ENCODE measurements at regions not wholly inside any gene's neighbourhood (a gene's known extent, or its start where the extent isn't known, plus 50 kb on each side); places are given as distances from the start of the nearest gene placed in this dataset.

DNA sequence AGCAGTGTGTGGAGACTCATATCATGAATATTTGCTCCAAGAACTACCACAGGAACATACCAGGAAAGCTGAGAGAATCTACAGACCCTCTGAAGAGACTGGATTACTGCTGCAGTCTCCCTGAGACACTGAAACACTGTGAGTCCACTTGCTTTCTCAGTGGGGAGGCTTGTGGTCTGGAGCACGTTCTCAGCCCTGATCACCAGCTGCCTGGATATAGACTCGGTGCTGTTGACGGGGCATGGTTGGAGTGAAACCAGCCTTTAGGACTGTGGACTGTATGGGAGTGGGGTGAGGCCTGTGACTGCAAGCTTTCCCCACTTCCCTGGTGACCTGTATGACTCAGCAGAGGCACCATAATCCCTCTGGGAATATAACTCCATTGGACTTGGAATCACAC lies 525.8 kb upstream of the FBXO33 start:
- Histone ChIP-seq H3K36me3 (ENCODE audit: control insufficient read depth in 4 of 4, insufficient read depth in 3 of 4, low read depth in 1 of 4, low read length in 3 of 4) (no peaks in the 10 kb centered on the region), H3K9ac (ENCODE audit: low read depth in 1 of 2, low read length in 2 of 2) (no peak overlapping the region), H3K4me3 (ENCODE audit: low read depth in 1 of 3, low read length in 3 of 3) (no peak overlapping the region), H3K27ac (ENCODE audit: low read depth in 1 of 2, low read length in 2 of 2) (no peak overlapping the region), H3K9me3 (ENCODE audit: control insufficient read depth in 4 of 4, low read length in 3 of 4) (peaks cover 0 to 4% (median 0%) of the 10 kb centered on the region in 4 donors), H3K27me3 (ENCODE audit: control insufficient read depth in 4 of 4, insufficient read depth in 4 of 4, low read length in 3 of 4) (no peaks in the 10 kb centered on the region), H3K4me1 (ENCODE audit: control insufficient read depth in 4 of 4, insufficient read depth in 4 of 4, low read length in 3 of 4) (no peaks in the 10 kb centered on the region)
- DNase-seq (ENCODE audit: low spot score): no peak
- WGBS: 86% methylated on average over 3 of the region's 3 CpGs
- TF ChIP-seq TAF1 (conservative IDR thresholded peaks at IDR 0.05): no peak
- TF ChIP-seq GABPA (IDR thresholded peaks at IDR 0.05 in 1 of 2, conservative IDR thresholded peaks at IDR 0.05 in 1 of 2): no peak
- TF ChIP-seq EGR1 (IDR thresholded peaks at IDR 0.05; ENCODE audit: low read depth in 2 of 2): no peak
- TF ChIP-seq FOXA2 (IDR thresholded peaks at IDR 0.05): no peak

DNA sequence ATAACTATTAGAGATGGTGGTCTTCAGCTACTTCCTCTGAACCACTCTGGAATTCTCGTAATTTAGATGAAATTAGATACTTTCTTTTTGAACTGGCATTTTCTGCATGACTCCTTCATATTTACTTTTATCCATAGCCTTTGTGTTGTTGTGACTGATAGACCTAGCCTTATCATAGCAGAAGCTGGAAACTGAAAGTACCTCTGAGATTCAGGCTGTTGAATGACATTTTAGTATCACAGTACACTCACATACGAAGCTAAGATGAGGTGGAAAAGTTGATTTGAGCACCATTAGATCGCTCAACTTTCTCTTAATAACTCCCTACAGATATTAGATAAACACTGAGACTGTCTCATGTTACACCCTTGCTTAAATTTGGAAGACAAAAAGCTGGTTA lies 525.1 kb upstream of the FBXO33 start:
- no peak overlapping the region for H3K9ac ChIP-seq (ENCODE audit: low read depth in 1 of 2, low read length in 2 of 2)
- 77% methylated on average over 3 of the region's 3 CpGs for WGBS
- no peak for DNase-seq (ENCODE audit: low spot score)
- no peak for TF ChIP-seq RAD21 (IDR thresholded peaks at IDR 0.05)
- TF ChIP-seq, protein P1, sequence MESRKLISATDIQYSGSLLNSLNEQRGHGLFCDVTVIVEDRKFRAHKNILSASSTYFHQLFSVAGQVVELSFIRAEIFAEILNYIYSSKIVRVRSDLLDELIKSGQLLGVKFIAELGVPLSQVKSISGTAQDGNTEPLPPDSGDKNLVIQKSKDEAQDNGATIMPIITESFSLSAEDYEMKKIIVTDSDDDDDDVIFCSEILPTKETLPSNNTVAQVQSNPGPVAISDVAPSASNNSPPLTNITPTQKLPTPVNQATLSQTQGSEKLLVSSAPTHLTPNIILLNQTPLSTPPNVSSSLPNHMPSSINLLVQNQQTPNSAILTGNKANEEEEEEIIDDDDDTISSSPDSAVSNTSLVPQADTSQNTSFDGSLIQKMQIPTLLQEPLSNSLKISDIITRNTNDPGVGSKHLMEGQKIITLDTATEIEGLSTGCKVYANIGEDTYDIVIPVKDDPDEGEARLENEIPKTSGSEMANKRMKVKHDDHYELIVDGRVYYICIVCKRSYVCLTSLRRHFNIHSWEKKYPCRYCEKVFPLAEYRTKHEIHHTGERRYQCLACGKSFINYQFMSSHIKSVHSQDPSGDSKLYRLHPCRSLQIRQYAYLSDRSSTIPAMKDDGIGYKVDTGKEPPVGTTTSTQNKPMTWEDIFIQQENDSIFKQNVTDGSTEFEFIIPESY (IDR thresholded peaks at IDR 0.05): no peak
- no peak for TF ChIP-seq GABPA (IDR thresholded peaks at IDR 0.05 in 1 of 2, conservative IDR thresholded peaks at IDR 0.05 in 1 of 2)
- TF ChIP-seq TAF1 (conservative IDR thresholded peaks at IDR 0.05): no peak
- TF ChIP-seq, protein P2, sequence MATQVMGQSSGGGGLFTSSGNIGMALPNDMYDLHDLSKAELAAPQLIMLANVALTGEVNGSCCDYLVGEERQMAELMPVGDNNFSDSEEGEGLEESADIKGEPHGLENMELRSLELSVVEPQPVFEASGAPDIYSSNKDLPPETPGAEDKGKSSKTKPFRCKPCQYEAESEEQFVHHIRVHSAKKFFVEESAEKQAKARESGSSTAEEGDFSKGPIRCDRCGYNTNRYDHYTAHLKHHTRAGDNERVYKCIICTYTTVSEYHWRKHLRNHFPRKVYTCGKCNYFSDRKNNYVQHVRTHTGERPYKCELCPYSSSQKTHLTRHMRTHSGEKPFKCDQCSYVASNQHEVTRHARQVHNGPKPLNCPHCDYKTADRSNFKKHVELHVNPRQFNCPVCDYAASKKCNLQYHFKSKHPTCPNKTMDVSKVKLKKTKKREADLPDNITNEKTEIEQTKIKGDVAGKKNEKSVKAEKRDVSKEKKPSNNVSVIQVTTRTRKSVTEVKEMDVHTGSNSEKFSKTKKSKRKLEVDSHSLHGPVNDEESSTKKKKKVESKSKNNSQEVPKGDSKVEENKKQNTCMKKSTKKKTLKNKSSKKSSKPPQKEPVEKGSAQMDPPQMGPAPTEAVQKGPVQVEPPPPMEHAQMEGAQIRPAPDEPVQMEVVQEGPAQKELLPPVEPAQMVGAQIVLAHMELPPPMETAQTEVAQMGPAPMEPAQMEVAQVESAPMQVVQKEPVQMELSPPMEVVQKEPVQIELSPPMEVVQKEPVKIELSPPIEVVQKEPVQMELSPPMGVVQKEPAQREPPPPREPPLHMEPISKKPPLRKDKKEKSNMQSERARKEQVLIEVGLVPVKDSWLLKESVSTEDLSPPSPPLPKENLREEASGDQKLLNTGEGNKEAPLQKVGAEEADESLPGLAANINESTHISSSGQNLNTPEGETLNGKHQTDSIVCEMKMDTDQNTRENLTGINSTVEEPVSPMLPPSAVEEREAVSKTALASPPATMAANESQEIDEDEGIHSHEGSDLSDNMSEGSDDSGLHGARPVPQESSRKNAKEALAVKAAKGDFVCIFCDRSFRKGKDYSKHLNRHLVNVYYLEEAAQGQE (IDR thresholded peaks at IDR 0.05): no peak
- no peak for TF ChIP-seq JUND (IDR thresholded peaks at IDR 0.05)
- no peak for TF ChIP-seq HNF4G (IDR thresholded peaks at IDR 0.05)
- TF ChIP-seq EGR1 (IDR thresholded peaks at IDR 0.05; ENCODE audit: low read depth in 2 of 2): no peak
- no peak for TF ChIP-seq YY1 (IDR thresholded peaks at IDR 0.05)
- no peak for TF ChIP-seq FOXA2 (IDR thresholded peaks at IDR 0.05)
- no peaks in the 10 kb centered on the region for H3K36me3 ChIP-seq (ENCODE audit: control insufficient read depth in 4 of 4, insufficient read depth in 3 of 4, low read depth in 1 of 4, low read length in 3 of 4)
- no peak overlapping the region for H3K27ac ChIP-seq (ENCODE audit: low read depth in 1 of 2, low read length in 2 of 2)
- peaks cover 0 to 4% (median 1%) of the 10 kb centered on the region in 4 donors for H3K9me3 ChIP-seq (ENCODE audit: control insufficient read depth in 4 of 4, low read length in 3 of 4)
- H3K4me3 ChIP-seq (ENCODE audit: low read depth in 1 of 3, low read length in 3 of 3): no peak overlapping the region
- H3K4me1 ChIP-seq (ENCODE audit: control insufficient read depth in 4 of 4, insufficient read depth in 4 of 4, low read length in 3 of 4): no peaks in the 10 kb centered on the region
- H3K27me3 ChIP-seq (ENCODE audit: control insufficient read depth in 4 of 4, insufficient read depth in 4 of 4, low read length in 3 of 4): no peaks in the 10 kb centered on the region

DNA sequence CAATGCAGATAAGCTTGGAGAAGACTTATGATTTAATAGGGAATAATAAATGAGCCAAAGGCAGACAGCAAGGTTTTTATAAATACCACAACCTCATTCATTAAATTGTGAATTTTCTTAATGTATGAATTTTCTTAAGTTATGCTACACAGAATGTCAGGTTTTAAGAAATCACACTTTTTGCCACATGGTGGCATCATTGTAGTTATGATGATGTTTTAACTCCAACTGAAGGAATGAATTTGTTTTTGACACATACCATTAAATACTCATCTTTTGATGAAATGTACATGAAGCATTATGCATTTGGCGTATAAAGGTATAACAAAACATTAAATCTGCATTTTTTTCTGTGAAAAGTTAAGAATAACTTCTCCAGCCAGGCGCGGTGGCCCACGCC lies 524.1 kb upstream of the FBXO33 start:
- Histone ChIP-seq H3K9me3 (ENCODE audit: control insufficient read depth in 4 of 4, low read length in 3 of 4) (peaks cover 0 to 4% (median 1%) of the 10 kb centered on the region in 4 donors), H3K27me3 (ENCODE audit: control insufficient read depth in 4 of 4, insufficient read depth in 4 of 4, low read length in 3 of 4) (no peaks in the 10 kb centered on the region), H3K9ac (ENCODE audit: low read depth in 1 of 2, low read length in 2 of 2) (no peak overlapping the region), H3K4me1 (ENCODE audit: control insufficient read depth in 4 of 4, insufficient read depth in 4 of 4, low read length in 3 of 4) (no peaks in the 10 kb centered on the region), H3K4me3 (ENCODE audit: low read depth in 1 of 3, low read length in 3 of 3) (no peak overlapping the region), H3K36me3 (ENCODE audit: control insufficient read depth in 4 of 4, insufficient read depth in 3 of 4, low read depth in 1 of 4, low read length in 3 of 4) (no peaks in the 10 kb centered on the region), H3K27ac (ENCODE audit: low read depth in 1 of 2, low read length in 2 of 2) (no peak overlapping the region)
- TF ChIP-seq SP1 (IDR thresholded peaks at IDR 0.05) (no peak), FOXA2 (IDR thresholded peaks at IDR 0.05) (no peak), YY1 (IDR thresholded peaks at IDR 0.05) (no peak), RXRA (IDR thresholded peaks at IDR 0.05) (no peak), NR2F2 (IDR thresholded peaks at IDR 0.05) (no peak), EGR1 (IDR thresholded peaks at IDR 0.05; ENCODE audit: low read depth in 2 of 2) (no peak), FOXA1 (IDR thresholded peaks at IDR 0.05) (no peak), TAF1 (conservative IDR thresholded peaks at IDR 0.05) (no peak)
- TF ChIP-seq, protein P3, sequence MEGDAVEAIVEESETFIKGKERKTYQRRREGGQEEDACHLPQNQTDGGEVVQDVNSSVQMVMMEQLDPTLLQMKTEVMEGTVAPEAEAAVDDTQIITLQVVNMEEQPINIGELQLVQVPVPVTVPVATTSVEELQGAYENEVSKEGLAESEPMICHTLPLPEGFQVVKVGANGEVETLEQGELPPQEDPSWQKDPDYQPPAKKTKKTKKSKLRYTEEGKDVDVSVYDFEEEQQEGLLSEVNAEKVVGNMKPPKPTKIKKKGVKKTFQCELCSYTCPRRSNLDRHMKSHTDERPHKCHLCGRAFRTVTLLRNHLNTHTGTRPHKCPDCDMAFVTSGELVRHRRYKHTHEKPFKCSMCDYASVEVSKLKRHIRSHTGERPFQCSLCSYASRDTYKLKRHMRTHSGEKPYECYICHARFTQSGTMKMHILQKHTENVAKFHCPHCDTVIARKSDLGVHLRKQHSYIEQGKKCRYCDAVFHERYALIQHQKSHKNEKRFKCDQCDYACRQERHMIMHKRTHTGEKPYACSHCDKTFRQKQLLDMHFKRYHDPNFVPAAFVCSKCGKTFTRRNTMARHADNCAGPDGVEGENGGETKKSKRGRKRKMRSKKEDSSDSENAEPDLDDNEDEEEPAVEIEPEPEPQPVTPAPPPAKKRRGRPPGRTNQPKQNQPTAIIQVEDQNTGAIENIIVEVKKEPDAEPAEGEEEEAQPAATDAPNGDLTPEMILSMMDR (IDR thresholded peaks at IDR 0.05; ENCODE audit: low read depth, low read length, missing input control): no peak
- TF ChIP-seq, protein P2 (IDR thresholded peaks at IDR 0.05): no peak
- TF ChIP-seq, protein P4, sequence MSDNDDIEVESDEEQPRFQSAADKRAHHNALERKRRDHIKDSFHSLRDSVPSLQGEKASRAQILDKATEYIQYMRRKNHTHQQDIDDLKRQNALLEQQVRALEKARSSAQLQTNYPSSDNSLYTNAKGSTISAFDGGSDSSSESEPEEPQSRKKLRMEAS (IDR thresholded peaks at IDR 0.05): no peak
- WGBS: 94% methylated on average over 4 of the region's 4 CpGs
- no peak for DNase-seq (ENCODE audit: low spot score)
